ENCODE measurements at regions not wholly inside any gene's neighbourhood (a gene's known extent, or its start where the extent isn't known, plus 50 kb on each side); places are given as distances from the start of the nearest gene placed in this dataset.

DNA sequence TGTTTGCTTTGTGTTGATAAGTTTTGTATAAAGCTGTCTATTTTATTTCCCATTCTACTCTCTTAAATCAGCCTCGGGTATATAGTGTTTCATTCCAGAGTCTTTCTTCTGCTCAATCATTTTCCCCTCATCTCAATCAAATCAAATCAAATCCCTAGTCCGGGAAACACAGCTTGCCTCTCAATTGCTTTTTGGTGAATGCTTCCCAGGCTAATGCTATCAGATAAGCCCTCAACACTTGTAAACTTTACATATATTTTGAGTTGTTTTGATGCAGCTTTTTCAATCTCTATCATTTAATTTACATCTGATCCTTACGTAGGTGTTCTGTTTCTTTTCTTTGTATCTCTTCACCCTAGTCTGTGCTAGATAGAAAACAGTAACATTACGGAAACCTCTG lies 416.7 kb upstream of the PDE3A start:
- no peaks in the 10 kb centered on the region for H3K9me3 ChIP-seq (ENCODE audit: control insufficient read depth, insufficient read depth, low read length)
- H3K4me3 ChIP-seq (ENCODE audit: low read depth, low read length), result no peak overlapping the region
- no peaks in the 10 kb centered on the region for H3K4me1 ChIP-seq (ENCODE audit: control insufficient read depth, insufficient read depth, low read length)
- H3K27me3 ChIP-seq (ENCODE audit: control insufficient read depth, insufficient read depth, low read length), result no peaks in the 10 kb centered on the region
- no peak overlapping the region for H3K27ac ChIP-seq (ENCODE audit: low read depth, low read length)
- H3K9ac ChIP-seq (ENCODE audit: low read depth, low read length), result no peak overlapping the region
- H3K36me3 ChIP-seq (ENCODE audit: control insufficient read depth, insufficient read depth, low read length), result no peaks in the 10 kb centered on the region

DNA sequence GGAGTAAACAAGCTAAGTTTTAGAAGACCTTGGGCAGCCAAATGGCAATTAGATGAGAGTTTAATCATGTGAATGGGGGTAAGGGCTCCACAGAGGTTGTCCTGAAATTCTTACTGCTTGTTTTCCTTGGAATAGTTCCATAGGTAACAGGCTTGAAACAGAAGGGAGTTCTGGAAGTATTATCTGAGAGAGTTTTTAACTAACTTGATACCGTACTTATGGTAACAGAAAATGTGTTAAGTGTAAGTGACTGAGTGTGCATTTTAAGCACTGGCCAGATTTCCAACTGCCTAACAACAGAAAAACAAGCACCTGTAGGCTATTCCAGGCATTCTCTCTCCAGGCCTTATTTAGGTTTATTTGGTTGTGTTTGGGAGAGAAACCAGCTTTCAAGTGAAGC lies 414.6 kb upstream of the PDE3A start:
- Histone ChIP-seq H3K36me3 (ENCODE audit: control insufficient read depth, insufficient read depth, low read length) (no peaks in the 10 kb centered on the region), H3K4me3 (ENCODE audit: low read depth, low read length) (no peak overlapping the region), H3K27me3 (ENCODE audit: control insufficient read depth, insufficient read depth, low read length) (no peaks in the 10 kb centered on the region), H3K27ac (ENCODE audit: low read depth, low read length) (no peak overlapping the region), H3K9ac (ENCODE audit: low read depth, low read length) (no peak overlapping the region), H3K9me3 (ENCODE audit: control insufficient read depth, insufficient read depth, low read length) (no peaks in the 10 kb centered on the region), H3K4me1 (ENCODE audit: control insufficient read depth, insufficient read depth, low read length) (no peaks in the 10 kb centered on the region)

DNA sequence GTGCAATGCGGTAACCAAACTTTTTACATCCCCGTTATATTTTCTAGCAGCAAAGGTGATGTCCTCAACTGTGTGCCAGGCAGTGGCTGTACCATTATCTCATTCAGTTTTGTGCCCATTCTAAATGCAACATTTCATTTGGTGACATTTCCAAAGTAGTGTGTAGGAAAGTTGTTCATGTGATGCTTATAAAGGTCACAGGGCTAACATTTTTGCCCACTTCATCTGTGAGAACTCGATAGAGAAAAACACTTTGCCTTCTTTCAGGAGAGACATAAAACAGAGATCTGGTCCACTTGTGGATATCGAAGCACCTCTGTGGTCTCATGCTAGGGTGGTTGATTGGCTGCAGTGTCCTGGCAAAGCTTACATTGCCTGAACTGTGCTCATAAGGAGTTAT lies 414.2 kb upstream of the PDE3A start:
- H3K9me3 ChIP-seq (ENCODE audit: control insufficient read depth, insufficient read depth, low read length), result no peaks in the 10 kb centered on the region
- H3K27me3 ChIP-seq (ENCODE audit: control insufficient read depth, insufficient read depth, low read length), result no peaks in the 10 kb centered on the region
- no peak overlapping the region for H3K4me3 ChIP-seq (ENCODE audit: low read depth, low read length)
- no peak overlapping the region for H3K27ac ChIP-seq (ENCODE audit: low read depth, low read length)
- H3K9ac ChIP-seq (ENCODE audit: low read depth, low read length), result no peak overlapping the region
- H3K36me3 ChIP-seq (ENCODE audit: control insufficient read depth, insufficient read depth, low read length), result no peaks in the 10 kb centered on the region
- H3K4me1 ChIP-seq (ENCODE audit: control insufficient read depth, insufficient read depth, low read length), result no peaks in the 10 kb centered on the region

DNA sequence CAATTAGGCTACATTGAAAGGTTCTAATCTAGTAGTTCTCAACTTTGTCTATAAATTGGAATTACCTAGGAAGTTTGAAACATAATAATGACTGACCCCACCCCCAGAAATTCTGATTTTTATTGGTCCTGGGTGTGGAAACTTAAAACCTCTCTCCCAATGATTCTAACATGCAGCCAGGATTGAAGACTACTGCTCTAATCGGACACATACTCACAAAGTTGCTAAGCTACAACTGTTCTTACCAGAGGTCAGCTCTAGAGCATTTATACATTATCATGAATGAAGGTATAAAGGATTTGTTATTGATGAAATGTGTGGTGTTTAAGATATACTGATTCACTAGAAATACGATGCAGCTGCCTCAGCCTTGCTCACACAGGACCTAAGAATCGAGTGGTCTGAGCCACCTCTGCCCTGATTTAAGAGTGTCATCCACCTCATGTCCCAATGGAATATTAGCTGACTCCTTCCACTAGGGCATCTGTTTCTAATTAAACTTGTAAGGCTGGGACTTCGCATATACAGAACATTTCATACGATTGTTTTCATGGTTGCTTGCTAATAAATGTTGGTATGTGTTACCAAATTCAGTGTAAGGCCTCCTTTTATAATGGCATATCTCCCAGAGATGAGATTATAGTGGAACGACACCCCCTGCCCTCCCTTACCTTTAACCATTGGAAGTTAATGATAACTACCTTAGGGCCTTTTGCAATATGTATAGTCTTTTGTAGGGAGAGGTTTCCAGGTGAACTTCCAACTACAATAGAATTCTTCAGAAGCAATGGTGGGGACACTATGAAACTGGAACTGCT lies 410.8 kb upstream of the PDE3A start:
- Histone ChIP-seq H3K27me3 (ENCODE audit: control insufficient read depth, insufficient read depth, low read length) (no peaks in the 10 kb centered on the region), H3K4me1 (ENCODE audit: control insufficient read depth, insufficient read depth, low read length) (no peaks in the 10 kb centered on the region), H3K27ac (ENCODE audit: low read depth, low read length) (no peak overlapping the region), H3K9ac (ENCODE audit: low read depth, low read length) (no peak overlapping the region), H3K36me3 (ENCODE audit: control insufficient read depth, insufficient read depth, low read length) (no peaks in the 10 kb centered on the region), H3K4me3 (ENCODE audit: low read depth, low read length) (no peak overlapping the region), H3K9me3 (ENCODE audit: control insufficient read depth, insufficient read depth, low read length) (no peaks in the 10 kb centered on the region)

DNA sequence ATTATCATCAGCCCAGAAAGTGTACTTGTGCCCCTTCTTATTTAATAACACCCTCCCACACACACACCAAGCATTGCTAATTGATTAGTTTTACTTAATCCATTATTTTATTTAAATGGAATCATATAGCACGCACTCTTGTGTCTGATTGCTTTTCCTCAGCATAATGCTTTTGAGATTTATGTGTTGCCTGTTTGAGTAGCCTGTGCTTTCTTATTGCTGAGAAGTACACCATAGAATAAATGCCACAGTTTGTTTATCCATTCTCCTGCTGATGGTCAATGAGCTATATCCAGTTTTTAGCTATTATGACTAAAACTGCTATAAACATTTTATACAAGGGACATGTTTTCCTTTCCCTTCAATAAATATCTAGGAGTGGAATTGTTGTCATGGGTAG lies 409.9 kb upstream of the PDE3A start:
- Histone ChIP-seq H3K4me3 (ENCODE audit: low read depth, low read length) (no peak overlapping the region), H3K4me1 (ENCODE audit: control insufficient read depth, insufficient read depth, low read length) (no peaks in the 10 kb centered on the region), H3K9ac (ENCODE audit: low read depth, low read length) (no peak overlapping the region), H3K27me3 (ENCODE audit: control insufficient read depth, insufficient read depth, low read length) (no peaks in the 10 kb centered on the region), H3K36me3 (ENCODE audit: control insufficient read depth, insufficient read depth, low read length) (no peaks in the 10 kb centered on the region), H3K27ac (ENCODE audit: low read depth, low read length) (no peak overlapping the region), H3K9me3 (ENCODE audit: control insufficient read depth, insufficient read depth, low read length) (no peaks in the 10 kb centered on the region)

DNA sequence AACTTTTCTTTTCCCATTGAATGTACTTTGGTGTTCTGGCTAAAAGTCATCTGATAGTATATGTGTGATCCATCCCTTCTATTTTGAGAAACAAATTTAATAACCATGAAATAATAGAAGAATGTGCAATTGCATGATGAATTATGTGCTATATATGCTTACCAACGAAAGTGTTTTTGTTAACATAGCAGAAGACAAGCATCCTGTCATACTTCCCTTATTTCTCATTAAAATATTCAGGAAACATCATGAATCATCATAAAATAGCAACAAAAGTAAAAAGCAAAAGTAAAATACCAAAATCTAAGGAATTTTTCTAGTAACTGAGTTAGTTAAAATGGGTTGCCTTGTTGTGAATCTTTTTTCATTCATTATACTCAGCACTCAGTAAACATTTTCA lies 409.0 kb upstream of the PDE3A start:
- Histone ChIP-seq H3K27ac (ENCODE audit: low read depth, low read length) (no peak overlapping the region), H3K4me3 (ENCODE audit: low read depth, low read length) (no peak overlapping the region), H3K9me3 (ENCODE audit: control insufficient read depth, insufficient read depth, low read length) (no peaks in the 10 kb centered on the region), H3K36me3 (ENCODE audit: control insufficient read depth, insufficient read depth, low read length) (no peaks in the 10 kb centered on the region), H3K27me3 (ENCODE audit: control insufficient read depth, insufficient read depth, low read length) (no peaks in the 10 kb centered on the region), H3K9ac (ENCODE audit: low read depth, low read length) (no peak overlapping the region), H3K4me1 (ENCODE audit: control insufficient read depth, insufficient read depth, low read length) (peaks cover 8% of the 10 kb centered on the region; the same call in 1 of the 2 replicates)

DNA sequence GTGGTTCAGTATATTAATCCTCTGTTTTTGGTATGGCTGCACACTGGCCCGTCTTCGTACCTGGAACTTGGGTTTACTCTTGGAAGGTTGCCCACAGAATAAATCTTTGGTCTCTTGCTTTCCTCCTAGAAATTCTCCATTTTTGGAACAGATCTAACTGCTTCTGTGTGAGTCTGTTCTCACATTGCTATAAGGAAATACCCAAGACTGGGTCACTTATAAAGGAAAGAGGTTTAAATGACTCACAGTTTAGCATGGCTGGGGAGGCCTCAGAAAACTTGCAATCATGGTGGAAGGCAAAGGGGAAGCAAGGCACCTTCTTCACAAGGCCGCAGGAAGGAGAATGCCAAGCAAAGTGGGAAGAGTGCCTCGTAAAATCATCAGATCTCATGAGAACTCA lies 407.8 kb upstream of the PDE3A start:
- H3K27ac ChIP-seq (ENCODE audit: low read depth, low read length), result no peak overlapping the region
- H3K4me1 ChIP-seq (ENCODE audit: control insufficient read depth, insufficient read depth, low read length), result peaks cover 9% of the 10 kb centered on the region; the same call in 1 of the 2 replicates
- no peak overlapping the region for H3K9ac ChIP-seq (ENCODE audit: low read depth, low read length)
- no peaks in the 10 kb centered on the region for H3K36me3 ChIP-seq (ENCODE audit: control insufficient read depth, insufficient read depth, low read length)
- H3K9me3 ChIP-seq (ENCODE audit: control insufficient read depth, insufficient read depth, low read length), result no peaks in the 10 kb centered on the region
- no peak overlapping the region for H3K4me3 ChIP-seq (ENCODE audit: low read depth, low read length)
- H3K27me3 ChIP-seq (ENCODE audit: control insufficient read depth, insufficient read depth, low read length), result no peaks in the 10 kb centered on the region

DNA sequence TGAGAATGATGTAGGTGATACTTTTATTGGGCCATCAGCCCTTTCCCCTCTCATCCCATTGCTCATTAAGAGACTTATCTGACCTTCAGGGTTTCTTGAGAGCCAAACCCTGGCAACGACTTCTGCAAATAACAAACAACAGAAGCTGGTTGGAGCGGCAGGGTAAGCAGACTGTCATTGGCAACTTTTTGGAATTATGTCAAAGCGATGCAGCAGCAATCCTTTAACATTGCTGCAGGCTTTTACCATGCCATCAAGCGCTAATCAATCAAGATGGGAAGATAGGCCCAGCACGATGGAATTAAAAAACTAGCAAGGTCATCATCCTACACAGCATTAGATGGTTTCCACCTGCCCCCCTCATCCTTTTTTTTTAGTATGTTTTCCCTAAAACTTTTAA lies 406.1 kb upstream of the PDE3A start:
- Histone ChIP-seq H3K9ac (ENCODE audit: low read depth, low read length) (no peak overlapping the region), H3K27ac (ENCODE audit: low read depth, low read length) (no peak overlapping the region), H3K4me3 (ENCODE audit: low read depth, low read length) (no peak overlapping the region), H3K4me1 (ENCODE audit: control insufficient read depth, insufficient read depth, low read length) (peaks cover 9% of the 10 kb centered on the region; the same call in 1 of the 2 replicates), H3K27me3 (ENCODE audit: control insufficient read depth, insufficient read depth, low read length) (no peaks in the 10 kb centered on the region), H3K36me3 (ENCODE audit: control insufficient read depth, insufficient read depth, low read length) (no peaks in the 10 kb centered on the region), H3K9me3 (ENCODE audit: control insufficient read depth, insufficient read depth, low read length) (no peaks in the 10 kb centered on the region)

DNA sequence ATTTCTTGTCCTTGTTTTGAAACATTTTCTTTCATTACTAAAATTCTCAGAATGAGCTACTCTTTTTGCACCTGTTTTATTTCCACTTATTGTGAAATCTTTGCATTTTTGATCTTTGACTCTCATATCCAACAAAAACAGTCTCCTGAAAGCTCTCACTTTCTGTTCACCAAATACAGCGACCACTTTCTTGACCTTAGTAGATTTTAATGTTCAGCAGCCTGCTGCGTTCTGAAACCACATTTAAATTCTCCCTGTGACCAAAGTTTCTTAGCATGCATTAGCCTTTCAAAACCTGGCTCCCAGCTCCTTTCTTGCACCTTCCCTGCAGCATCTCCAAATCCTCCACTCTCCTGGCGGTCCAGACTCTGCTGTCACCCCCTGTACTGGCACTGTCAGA lies 404.4 kb upstream of the PDE3A start:
- H3K27ac ChIP-seq (ENCODE audit: low read depth, low read length), result no peak overlapping the region
- no peak overlapping the region for H3K9ac ChIP-seq (ENCODE audit: low read depth, low read length)
- no peaks in the 10 kb centered on the region for H3K9me3 ChIP-seq (ENCODE audit: control insufficient read depth, insufficient read depth, low read length)
- no peak overlapping the region for H3K4me3 ChIP-seq (ENCODE audit: low read depth, low read length)
- peaks cover 12% of the 10 kb centered on the region; the same call in 1 of the 2 replicates for H3K4me1 ChIP-seq (ENCODE audit: control insufficient read depth, insufficient read depth, low read length)
- H3K36me3 ChIP-seq (ENCODE audit: control insufficient read depth, insufficient read depth, low read length), result no peaks in the 10 kb centered on the region
- no peaks in the 10 kb centered on the region for H3K27me3 ChIP-seq (ENCODE audit: control insufficient read depth, insufficient read depth, low read length)

DNA sequence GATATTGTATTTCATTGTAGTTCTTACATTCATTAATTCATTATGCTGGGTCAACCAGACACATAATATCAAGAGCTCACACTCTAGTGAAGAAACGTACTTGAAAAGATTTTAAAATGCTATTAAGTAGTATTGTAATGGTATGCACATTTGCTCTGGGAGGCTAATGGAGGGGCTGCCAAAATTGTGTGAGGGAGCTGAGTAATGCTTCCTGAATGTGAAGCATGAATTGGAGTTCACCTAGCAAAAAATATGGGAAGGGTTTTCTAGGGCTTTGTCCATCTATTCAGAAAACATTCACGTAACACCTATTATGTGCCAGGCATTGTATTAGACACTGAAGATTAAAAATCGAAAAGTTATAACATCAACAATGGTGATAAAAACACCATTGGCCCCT lies 403.8 kb upstream of the PDE3A start:
- H3K4me3 ChIP-seq (ENCODE audit: low read depth, low read length), result no peak overlapping the region
- H3K4me1 ChIP-seq (ENCODE audit: control insufficient read depth, insufficient read depth, low read length), result peaks cover 12% of the 10 kb centered on the region; the same call in 1 of the 2 replicates
- no peak overlapping the region for H3K9ac ChIP-seq (ENCODE audit: low read depth, low read length)
- H3K9me3 ChIP-seq (ENCODE audit: control insufficient read depth, insufficient read depth, low read length), result no peaks in the 10 kb centered on the region
- no peaks in the 10 kb centered on the region for H3K27me3 ChIP-seq (ENCODE audit: control insufficient read depth, insufficient read depth, low read length)
- no peaks in the 10 kb centered on the region for H3K36me3 ChIP-seq (ENCODE audit: control insufficient read depth, insufficient read depth, low read length)
- no peak overlapping the region for H3K27ac ChIP-seq (ENCODE audit: low read depth, low read length)

DNA sequence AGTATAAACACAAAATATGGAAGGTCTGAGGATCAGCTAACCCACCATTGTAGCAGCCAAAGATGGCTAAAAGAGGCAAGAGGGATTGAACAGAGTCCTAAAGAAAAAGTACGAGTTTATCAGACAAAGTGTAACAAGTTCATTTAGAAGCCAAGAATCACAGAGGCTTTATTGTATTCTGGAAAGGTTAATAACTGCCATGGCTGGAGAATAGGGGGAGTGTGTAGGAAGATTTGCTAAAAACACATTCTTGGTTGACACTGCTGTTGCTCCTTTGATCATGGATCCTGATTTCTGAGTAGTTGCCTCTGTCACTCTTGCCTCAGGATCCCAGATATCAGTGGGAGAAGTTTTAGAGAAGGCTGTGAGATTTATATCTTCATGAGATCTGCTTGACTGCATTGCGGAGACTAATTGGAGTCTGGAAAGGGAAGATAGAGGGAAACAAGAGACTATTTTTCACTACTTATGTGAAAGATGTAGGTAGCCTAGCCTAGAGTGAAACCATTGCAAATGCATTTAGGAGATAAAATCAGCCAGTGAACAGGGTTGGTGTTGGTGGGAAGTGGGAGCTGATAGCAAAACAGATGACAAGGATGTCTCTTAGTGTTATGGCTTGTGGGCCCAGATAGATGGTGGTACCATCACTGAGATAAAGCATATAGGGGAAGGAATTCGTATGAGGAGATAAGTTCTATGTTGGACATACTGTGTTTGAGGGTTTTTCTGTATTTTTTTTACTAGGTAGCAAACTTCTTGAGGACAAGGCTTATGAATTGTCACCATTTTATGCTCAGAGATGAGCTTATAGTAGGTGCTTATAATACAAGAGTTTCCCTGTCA lies 402.9 kb upstream of the PDE3A start:
- Histone ChIP-seq H3K36me3 (ENCODE audit: control insufficient read depth, insufficient read depth, low read length) (no peaks in the 10 kb centered on the region), H3K27ac (ENCODE audit: low read depth, low read length) (no peak overlapping the region), H3K9me3 (ENCODE audit: control insufficient read depth, insufficient read depth, low read length) (no peaks in the 10 kb centered on the region), H3K4me3 (ENCODE audit: low read depth, low read length) (no peak overlapping the region), H3K4me1 (ENCODE audit: control insufficient read depth, insufficient read depth, low read length) (peaks cover 12% of the 10 kb centered on the region; the same call in 1 of the 2 replicates), H3K9ac (ENCODE audit: low read depth, low read length) (no peak overlapping the region), H3K27me3 (ENCODE audit: control insufficient read depth, insufficient read depth, low read length) (no peaks in the 10 kb centered on the region)

Measured in HUES48 (cell line).